GM23248 (cell line): ENCODE measurements at regions not wholly inside any gene's neighbourhood (a gene's known extent, or its start where the extent isn't known, plus 50 kb on each side); places are given as distances from the start of the nearest gene placed in this dataset.
"Not testable (repeated sequence)": the region's sequence is repeated elsewhere in the genome, so short reads cannot be mapped to it uniquely, and the experiment has no call there.

Experiments used
- EZH2 ChIP-seq: fragments of 200-600 bp; sonication (generic); IDR thresholded peaks from 2 replicates; pipeline ENCODE4 v1.6.1; 2018; ENCODE audit warnings: antibody characterized with exemption, mild to moderate bottlenecking; ENCODE audit not compliant: insufficient read depth, poor library complexity, severe bottlenecking
- EZH2phosphoT487 ChIP-seq: fragments of 200-600 bp; sonication (generic); IDR thresholded peaks from 2 replicates; pipeline ENCODE4 v1.6.1; 2018; ENCODE audit warnings: antibody characterized with exemption, moderate library complexity, mild to moderate bottlenecking, low read depth; ENCODE audit not compliant: insufficient read depth

GRCh38 chrY:9160331-9160730 lies 176.9 kb upstream of the TSPY4 start:
- TF ChIP-seq EZH2phosphoT487, EZH2: not testable (repeated sequence)
